Ovary (tissue), 3 donors: ENCODE measurements at regions not wholly inside any gene's neighbourhood (a gene's known extent, or its start where the extent isn't known, plus 50 kb on each side); places are given as distances from the start of the nearest gene placed in this dataset.

Experiments used
- EP300 ChIP-seq: sonication (generic); formaldehyde crosslinking; IDR thresholded peaks from one replicate; pipeline ENCODE4 v1.6.1; 2017; ENCODE audit warnings: antibody characterized with exemption
- POLR2A ChIP-seq: fragments of 450-650 bp; IDR thresholded peaks from one replicate; pipeline ENCODE4 v1.6.1; 2017; ENCODE audit warnings: antibody characterized with exemption, mild to moderate bottlenecking, moderate library complexity
- TF ChIP-seq, protein P1 (sequence below), 3 donors: fragments of 450-650 bp in 2 of 3; fragments of 200-600 bp in 1 of 3; IDR thresholded peaks; one replicate each; pipeline versions ENCODE4 v1.5.1 to v1.8.0; 2016 to 2022; ENCODE audit warnings: antibody characterized with exemption in 3 of 3, mild to moderate bottlenecking in 1 of 3
- donor health status: DM: no; HTN: no; CAD: no.

DNA sequence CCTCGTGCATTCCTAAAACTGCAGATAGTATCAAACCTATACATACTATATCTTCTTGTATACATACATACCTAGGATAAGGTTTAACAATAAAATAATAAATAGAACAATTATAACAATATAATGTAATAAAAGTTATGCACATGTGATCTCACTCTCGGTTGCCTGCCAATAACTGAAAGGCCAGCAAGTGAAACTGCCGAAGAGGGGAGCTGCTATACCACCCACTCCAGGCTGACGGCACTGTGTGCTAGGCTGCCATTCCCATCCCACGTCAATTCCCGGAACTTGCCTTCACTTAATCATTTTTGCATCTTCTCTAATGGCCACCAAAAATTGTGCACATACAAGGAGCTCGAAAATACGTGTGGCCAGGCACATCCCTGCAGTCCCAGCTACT, 451.1 kb upstream of the FAT1 start:
- TF ChIP-seq, protein P1, sequence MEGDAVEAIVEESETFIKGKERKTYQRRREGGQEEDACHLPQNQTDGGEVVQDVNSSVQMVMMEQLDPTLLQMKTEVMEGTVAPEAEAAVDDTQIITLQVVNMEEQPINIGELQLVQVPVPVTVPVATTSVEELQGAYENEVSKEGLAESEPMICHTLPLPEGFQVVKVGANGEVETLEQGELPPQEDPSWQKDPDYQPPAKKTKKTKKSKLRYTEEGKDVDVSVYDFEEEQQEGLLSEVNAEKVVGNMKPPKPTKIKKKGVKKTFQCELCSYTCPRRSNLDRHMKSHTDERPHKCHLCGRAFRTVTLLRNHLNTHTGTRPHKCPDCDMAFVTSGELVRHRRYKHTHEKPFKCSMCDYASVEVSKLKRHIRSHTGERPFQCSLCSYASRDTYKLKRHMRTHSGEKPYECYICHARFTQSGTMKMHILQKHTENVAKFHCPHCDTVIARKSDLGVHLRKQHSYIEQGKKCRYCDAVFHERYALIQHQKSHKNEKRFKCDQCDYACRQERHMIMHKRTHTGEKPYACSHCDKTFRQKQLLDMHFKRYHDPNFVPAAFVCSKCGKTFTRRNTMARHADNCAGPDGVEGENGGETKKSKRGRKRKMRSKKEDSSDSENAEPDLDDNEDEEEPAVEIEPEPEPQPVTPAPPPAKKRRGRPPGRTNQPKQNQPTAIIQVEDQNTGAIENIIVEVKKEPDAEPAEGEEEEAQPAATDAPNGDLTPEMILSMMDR (IDR thresholded peaks at IDR 0.05) = no peak
- no peak for TF ChIP-seq POLR2A
- no peak for TF ChIP-seq EP300
